ENCODE measurements at regions not wholly inside any gene's neighbourhood (a gene's known extent, or its start where the extent isn't known, plus 50 kb on each side); places are given as distances from the start of the nearest gene placed in this dataset.

DNA sequence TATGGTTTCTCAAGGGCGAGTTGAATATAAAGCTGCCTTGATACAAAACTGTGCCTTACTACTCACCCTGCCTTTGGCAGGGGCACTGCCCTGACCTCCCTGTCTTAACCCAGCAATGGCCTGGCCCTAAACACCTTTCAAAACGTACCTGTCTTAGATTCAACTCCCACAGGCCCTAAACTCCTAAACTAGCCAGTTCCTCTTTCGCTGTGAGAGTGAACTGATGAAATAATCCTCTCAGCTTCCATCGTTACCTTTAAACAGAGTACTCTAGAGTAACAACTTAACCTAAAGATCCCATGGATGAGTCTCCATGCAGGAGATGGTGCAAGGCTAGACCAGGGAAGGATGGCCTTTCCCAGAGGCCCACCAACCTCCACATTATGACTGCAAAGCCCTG, 133.0 kb upstream of the THBS1 start:
- no peak overlapping the region for H3K4me3 Mint-ChIP-seq (ENCODE audit: unreplicated experiment)
- H3K4me1 Mint-ChIP-seq (ENCODE audit: unreplicated experiment), result peaks cover 6% of the 10 kb centered on the region
- H3K27me3 Mint-ChIP-seq (ENCODE audit: unreplicated experiment), result no peaks in the 10 kb centered on the region
- no peak for DNase-seq (ENCODE audit: extremely low spot score, unreplicated experiment)
- TF ChIP-seq, protein P1, sequence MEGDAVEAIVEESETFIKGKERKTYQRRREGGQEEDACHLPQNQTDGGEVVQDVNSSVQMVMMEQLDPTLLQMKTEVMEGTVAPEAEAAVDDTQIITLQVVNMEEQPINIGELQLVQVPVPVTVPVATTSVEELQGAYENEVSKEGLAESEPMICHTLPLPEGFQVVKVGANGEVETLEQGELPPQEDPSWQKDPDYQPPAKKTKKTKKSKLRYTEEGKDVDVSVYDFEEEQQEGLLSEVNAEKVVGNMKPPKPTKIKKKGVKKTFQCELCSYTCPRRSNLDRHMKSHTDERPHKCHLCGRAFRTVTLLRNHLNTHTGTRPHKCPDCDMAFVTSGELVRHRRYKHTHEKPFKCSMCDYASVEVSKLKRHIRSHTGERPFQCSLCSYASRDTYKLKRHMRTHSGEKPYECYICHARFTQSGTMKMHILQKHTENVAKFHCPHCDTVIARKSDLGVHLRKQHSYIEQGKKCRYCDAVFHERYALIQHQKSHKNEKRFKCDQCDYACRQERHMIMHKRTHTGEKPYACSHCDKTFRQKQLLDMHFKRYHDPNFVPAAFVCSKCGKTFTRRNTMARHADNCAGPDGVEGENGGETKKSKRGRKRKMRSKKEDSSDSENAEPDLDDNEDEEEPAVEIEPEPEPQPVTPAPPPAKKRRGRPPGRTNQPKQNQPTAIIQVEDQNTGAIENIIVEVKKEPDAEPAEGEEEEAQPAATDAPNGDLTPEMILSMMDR (IDR thresholded peaks at IDR 0.05), result no peak
- H3K27ac Mint-ChIP-seq (ENCODE audit: unreplicated experiment), result no peak overlapping the region
- H3K9me3 Mint-ChIP-seq (ENCODE audit: unreplicated experiment), result no peaks in the 10 kb centered on the region
- H3K36me3 Mint-ChIP-seq (ENCODE audit: unreplicated experiment), result no peaks in the 10 kb centered on the region

DNA sequence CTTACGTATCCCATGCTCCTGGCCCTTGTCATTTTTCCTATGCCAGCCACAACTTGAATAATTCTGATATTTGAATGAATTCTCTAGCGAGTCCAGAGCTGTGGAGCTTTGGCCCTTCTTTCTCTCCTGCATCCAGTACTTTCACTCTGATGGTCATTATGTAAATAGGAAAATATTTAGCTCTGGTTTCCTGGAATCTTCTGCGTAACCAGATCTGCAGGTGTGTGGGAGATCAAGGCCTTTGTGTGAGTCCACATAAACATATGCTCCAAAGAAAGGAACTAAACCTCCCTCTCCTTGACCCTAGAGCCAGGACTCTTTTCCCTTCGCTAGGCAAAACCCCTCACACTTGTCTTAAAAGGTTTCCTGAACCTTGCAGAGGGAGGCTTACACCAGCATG, 132.5 kb upstream of the THBS1 start:
- H3K27me3 Mint-ChIP-seq (ENCODE audit: unreplicated experiment), result no peaks in the 10 kb centered on the region
- H3K9me3 Mint-ChIP-seq (ENCODE audit: unreplicated experiment), result no peaks in the 10 kb centered on the region
- TF ChIP-seq, protein P1 (IDR thresholded peaks at IDR 0.05), result no peak
- H3K4me1 Mint-ChIP-seq (ENCODE audit: unreplicated experiment), result peaks cover 9% of the 10 kb centered on the region
- no peak overlapping the region for H3K4me3 Mint-ChIP-seq (ENCODE audit: unreplicated experiment)
- H3K27ac Mint-ChIP-seq (ENCODE audit: unreplicated experiment), result no peak overlapping the region
- DNase-seq (ENCODE audit: extremely low spot score, unreplicated experiment), result no peak
- H3K36me3 Mint-ChIP-seq (ENCODE audit: unreplicated experiment), result no peaks in the 10 kb centered on the region

DNA sequence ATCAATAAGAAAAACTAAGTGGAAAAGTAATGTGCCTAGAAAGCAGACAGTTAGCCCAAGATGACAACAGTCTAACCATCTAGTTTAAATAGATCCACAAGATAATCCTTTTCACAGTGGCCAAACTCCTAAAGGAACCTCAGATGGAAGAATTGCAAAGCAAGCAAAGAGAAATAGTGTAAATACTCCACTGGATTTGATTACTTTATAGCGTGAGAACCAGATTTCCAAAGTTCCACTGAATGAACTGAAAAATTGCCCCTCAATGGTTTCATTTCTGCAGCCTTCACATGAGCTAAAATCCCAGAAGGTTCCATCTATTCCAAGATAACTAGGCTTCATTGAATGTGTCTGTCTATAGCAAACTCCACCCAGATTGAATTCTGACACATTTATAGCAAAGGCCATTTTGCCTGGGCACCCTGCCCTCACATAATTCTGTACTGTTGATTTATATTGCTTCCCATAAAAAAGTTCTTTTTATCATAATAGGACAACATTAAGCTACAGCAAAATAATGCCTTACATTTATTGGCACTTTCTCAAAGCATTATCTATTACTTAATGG, 129.7 kb upstream of the THBS1 start:
- Mint-ChIP-seq H3K36me3 (ENCODE audit: unreplicated experiment) (no peaks in the 10 kb centered on the region), H3K27ac (ENCODE audit: unreplicated experiment) (no peak overlapping the region), H3K4me3 (ENCODE audit: unreplicated experiment) (no peak overlapping the region), H3K9me3 (ENCODE audit: unreplicated experiment) (no peaks in the 10 kb centered on the region), H3K4me1 (ENCODE audit: unreplicated experiment) (peaks cover 27% of the 10 kb centered on the region), H3K27me3 (ENCODE audit: unreplicated experiment) (no peaks in the 10 kb centered on the region)
- TF ChIP-seq, protein P1 (IDR thresholded peaks at IDR 0.05), result no peak
- no peak for DNase-seq (ENCODE audit: extremely low spot score, unreplicated experiment)

DNA sequence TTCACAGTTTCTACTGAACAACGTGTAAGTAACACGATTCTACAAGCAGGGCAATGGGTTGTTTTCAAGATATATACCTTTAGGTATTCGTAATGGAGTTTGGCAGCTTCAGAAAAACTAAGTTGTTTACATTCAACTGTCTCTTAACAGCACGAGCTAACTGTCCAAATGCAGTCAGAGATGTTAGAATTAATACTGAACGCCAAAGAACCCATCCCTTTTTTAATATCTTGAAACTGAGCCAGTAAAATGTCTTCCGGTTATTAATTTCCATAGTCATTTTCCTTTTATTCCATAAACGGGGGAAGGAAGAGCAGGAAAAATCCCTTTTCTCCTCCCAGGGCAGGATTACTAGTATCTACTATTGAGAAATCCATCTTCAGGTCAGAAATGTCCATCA, 129.0 kb upstream of the THBS1 start:
- no peaks in the 10 kb centered on the region for H3K9me3 Mint-ChIP-seq (ENCODE audit: unreplicated experiment)
- TF ChIP-seq, protein P1 (IDR thresholded peaks at IDR 0.05), result no peak
- H3K36me3 Mint-ChIP-seq (ENCODE audit: unreplicated experiment), result no peaks in the 10 kb centered on the region
- no peak overlapping the region for H3K27ac Mint-ChIP-seq (ENCODE audit: unreplicated experiment)
- DNase-seq (ENCODE audit: extremely low spot score, unreplicated experiment), result no peak
- H3K4me3 Mint-ChIP-seq (ENCODE audit: unreplicated experiment), result no peak overlapping the region
- no peaks in the 10 kb centered on the region for H3K27me3 Mint-ChIP-seq (ENCODE audit: unreplicated experiment)
- peaks cover 27% of the 10 kb centered on the region for H3K4me1 Mint-ChIP-seq (ENCODE audit: unreplicated experiment)

DNA sequence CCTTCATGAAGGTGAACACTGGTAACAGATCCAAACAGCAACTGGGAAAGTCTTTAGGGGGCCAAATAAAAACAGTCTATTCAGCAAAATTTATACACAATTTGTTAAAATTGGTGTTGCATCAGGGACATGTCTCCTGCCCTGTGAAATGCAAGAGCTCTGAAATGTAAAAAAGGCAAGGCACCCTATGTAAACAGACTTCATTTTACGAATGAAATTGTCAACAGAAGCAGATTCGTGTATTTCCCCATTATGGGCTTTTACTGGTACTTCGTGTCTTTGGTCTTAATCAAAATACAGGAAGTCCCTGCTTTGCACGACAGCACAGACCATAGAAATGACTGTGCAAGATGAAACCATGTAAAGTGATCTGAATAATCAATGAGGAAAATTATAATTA, 127.3 kb upstream of the THBS1 start:
- H3K27ac Mint-ChIP-seq (ENCODE audit: unreplicated experiment), result no peak overlapping the region
- H3K27me3 Mint-ChIP-seq (ENCODE audit: unreplicated experiment), result no peaks in the 10 kb centered on the region
- H3K4me3 Mint-ChIP-seq (ENCODE audit: unreplicated experiment), result no peak overlapping the region
- no peaks in the 10 kb centered on the region for H3K9me3 Mint-ChIP-seq (ENCODE audit: unreplicated experiment)
- DNase-seq (ENCODE audit: extremely low spot score, unreplicated experiment), result no peak
- TF ChIP-seq, protein P1 (IDR thresholded peaks at IDR 0.05), result no peak
- peaks cover 27% of the 10 kb centered on the region for H3K4me1 Mint-ChIP-seq (ENCODE audit: unreplicated experiment)
- no peaks in the 10 kb centered on the region for H3K36me3 Mint-ChIP-seq (ENCODE audit: unreplicated experiment)

All from osteocyte (in vitro differentiated cells).